GM23338 (cell line): ENCODE measurements at regions not wholly inside any gene's neighbourhood (a gene's known extent, or its start where the extent isn't known, plus 50 kb on each side); places are given as distances from the start of the nearest gene placed in this dataset.

Source experiments
- ATAC-seq: fragments of 200-7000 bp; cut with Tn5 transposase; 3 replicates; pipeline ENCODE4 v1.9.1; 2020
- DNase-seq: peaks from one replicate; pipeline ENCODE4 v3.0.0-alpha.2; 2015; ENCODE audit warnings: low spot score
- H2AFZ ChIP-seq: fragments of 200-600 bp; sonication (generic); 2 replicates; pipeline ENCODE4 v1.8.0; 2016; ENCODE audit warnings: antibody characterized with exemption, mild to moderate bottlenecking, moderate library complexity
- H3F3A ChIP-seq: fragments of 200-600 bp; sonication (generic); replicated peaks from 2 replicates; pipeline ENCODE4 v1.8.0; 2017; ENCODE audit warnings: antibody characterized with exemption, mixed run types, low read depth
- H3K27ac ChIP-seq: fragments of 200-600 bp; sonication (generic); 2 replicates; pipeline ENCODE4 v1.6.1; 2016; ENCODE audit warnings: low read depth
- H3K27me3 ChIP-seq: fragments of 200-600 bp; sonication (generic); 2 replicates; pipeline ENCODE4 v1.8.0; 2016; ENCODE audit warnings: mild to moderate bottlenecking, mixed run types, moderate library complexity; ENCODE audit not compliant: insufficient read depth
- H3K36me3 ChIP-seq: fragments of 200-600 bp; sonication (generic); 2 replicates; pipeline ENCODE4 v1.8.0; 2016; ENCODE audit warnings: mild to moderate bottlenecking; ENCODE audit not compliant: insufficient read depth
- H3K4me1 ChIP-seq: fragments of 200-600 bp; sonication (generic); 2 replicates; pipeline ENCODE4 v1.8.0; 2016; ENCODE audit warnings: mild to moderate bottlenecking, moderate library complexity; ENCODE audit not compliant: insufficient read depth
- H3K4me2 ChIP-seq: fragments of 200-600 bp; sonication (generic); 2 replicates; pipeline ENCODE4 v1.7.1; 2017; ENCODE audit warnings: mixed run types
- H3K4me3 ChIP-seq: fragments of 200-600 bp; sonication (generic); 2 replicates; pipeline ENCODE4 v1.6.1; 2016; ENCODE audit warnings: mixed run types
- H3K79me2 ChIP-seq: fragments of 200-600 bp; sonication (generic); replicated peaks from 2 replicates; pipeline ENCODE4 v1.8.0; 2017; ENCODE audit warnings: mild to moderate bottlenecking; ENCODE audit not compliant: insufficient read depth
- H3K9me2 ChIP-seq: fragments of 200-600 bp; sonication (generic); 2 replicates; pipeline ENCODE4 v1.8.0; 2017; ENCODE audit not compliant: insufficient read depth
- H4K20me1 ChIP-seq: fragments of 200-600 bp; sonication (generic); replicated peaks from 2 replicates; pipeline ENCODE4 v1.8.0; 2017; ENCODE audit warnings: mild to moderate bottlenecking; ENCODE audit not compliant: insufficient read depth
- H3K27ac Mint-ChIP-seq: 2 replicates; pipeline ENCODE4 v1.8.0; 2020; ENCODE audit warnings: inconsistent platforms, mild to moderate bottlenecking, moderate library complexity, mixed read lengths
- H3K27me3 Mint-ChIP-seq: 3 replicates; pipeline ENCODE4 v1.8.0; 2022; ENCODE audit warnings: low read depth, mild to moderate bottlenecking, moderate library complexity, mixed read lengths, inconsistent platforms; ENCODE audit not compliant: insufficient read depth, poor library complexity
- H3K36me3 Mint-ChIP-seq: 3 replicates; pipeline ENCODE4 v1.8.0; 2021; ENCODE audit warnings: low read depth, mild to moderate bottlenecking, inconsistent platforms, moderate library complexity, mixed read lengths
- H3K4me1 Mint-ChIP-seq: 3 replicates; pipeline ENCODE4 v1.8.0; 2020; ENCODE audit warnings: mild to moderate bottlenecking, inconsistent platforms, mixed read lengths
- H3K4me3 Mint-ChIP-seq: 3 replicates; pipeline ENCODE4 v1.8.0; 2021; ENCODE audit warnings: moderate library complexity, mild to moderate bottlenecking, inconsistent platforms, mixed read lengths
- H3K9me3 Mint-ChIP-seq: 3 replicates; pipeline ENCODE4 v1.8.0; 2020; ENCODE audit warnings: moderate library complexity, mild to moderate bottlenecking, inconsistent platforms, mixed read lengths
- CREB1 ChIP-seq: fragments of 250-450 bp; sonication (Bioruptor Pico); IDR thresholded peaks from 2 replicates; pipeline ENCODE4 v1.5.0; 2020; ENCODE audit warnings: low read depth, mild to moderate bottlenecking, moderate library complexity
- CTCF ChIP-seq, 2 experiments: fragments of 200-600 bp in 1 of 2; sonication (generic) in 1 of 2; conservative IDR thresholded peaks; 2 replicates each; pipeline versions ENCODE4 v1.5.1 to v1.6.1; 2016 to 2017; ENCODE audit warnings: antibody characterized with exemption in 2 of 2, low read depth in 2 of 2, mild to moderate bottlenecking in 2 of 2, moderate library complexity in 1 of 2
- EZH2 ChIP-seq: fragments of 200-600 bp; sonication (generic); IDR thresholded peaks from one replicate; pipeline ENCODE4 v1.8.0; 2017; ENCODE audit warnings: antibody characterized with exemption, mild to moderate bottlenecking, low read depth; ENCODE audit not compliant: unreplicated experiment
- EZH2phosphoT487 ChIP-seq: fragments of 200-600 bp; sonication (generic); IDR thresholded peaks from one replicate; pipeline ENCODE4 v1.8.1; 2018; ENCODE audit warnings: antibody characterized with exemption; ENCODE audit not compliant: unreplicated experiment
- NANOG ChIP-seq: IDR thresholded peaks from 2 replicates; pipeline ENCODE4 v1.6.1; 2016; ENCODE audit warnings: antibody characterized with exemption, borderline replicate concordance
- POLR2AphosphoS5 ChIP-seq: IDR thresholded peaks from 2 replicates; pipeline ENCODE4 v1.6.1; 2016; ENCODE audit warnings: antibody characterized with exemption, low read depth
- REST ChIP-seq: IDR thresholded peaks from one replicate; pipeline ENCODE4 v1.6.1; 2018; ENCODE audit warnings: antibody characterized with exemption; ENCODE audit not compliant: unreplicated experiment
- STAT1 ChIP-seq: IDR thresholded peaks from one replicate; pipeline ENCODE4 v1.6.1; 2016; ENCODE audit warnings: antibody characterized with exemption; ENCODE audit not compliant: unreplicated experiment
- ZNF114 ChIP-seq: fragments of 250-450 bp; sonication (Bioruptor Pico); IDR thresholded peaks from 2 replicates; pipeline ENCODE4 v1.5.0; 2020; ENCODE audit warnings: mild to moderate bottlenecking, moderate library complexity
- ZNF331 ChIP-seq: fragments of 250-450 bp; sonication (Bioruptor Pico); IDR thresholded peaks from 2 replicates; pipeline ENCODE4 v1.5.0; 2020; ENCODE audit warnings: low read depth, mild to moderate bottlenecking, moderate library complexity
- ZNF462 ChIP-seq: fragments of 250-450 bp; sonication (Bioruptor Pico); IDR thresholded peaks from 2 replicates; pipeline ENCODE4 v1.5.0; 2020; ENCODE audit warnings: mild to moderate bottlenecking, moderate library complexity

GRCh38 chrX:40394302-40394701 is 186.5 kb upstream of the ATP6AP2 start (continued):
- TF ChIP-seq ZNF462 (CRISPR knock-in tag) (no peak), EZH2phosphoT487 (no peak), NANOG (no peak), CREB1 (CRISPR knock-in tag) (no peak), STAT1 (no peak), CTCF (conservative IDR thresholded peaks at IDR 0.05; ENCODE audit: low read depth in 2 of 2) (no peak), POLR2AphosphoS5 (no peak)

- H3K4me1 Mint-ChIP-seq = no peaks in the 10 kb centered on the region
- H3K4me3 Mint-ChIP-seq = no peak overlapping the region
- no peak overlapping the region for H3K27ac Mint-ChIP-seq
- Histone ChIP-seq H3K27ac (no peak overlapping the region), H3K79me2 (no peaks in the 10 kb centered on the region), H3K36me3 (no peaks in the 10 kb centered on the region), H3K27me3 (no peaks in the 10 kb centered on the region), H3K9me2 (no peaks in the 10 kb centered on the region), H3K4me2 (no peak overlapping the region), H2AFZ (no peak overlapping the region), H3K4me1 (no peaks in the 10 kb centered on the region), H3K4me3 (no peak overlapping the region), H3F3A (no peaks in the 10 kb centered on the region), H4K20me1 (no peaks in the 10 kb centered on the region)
- no peaks in the 10 kb centered on the region for H3K27me3 Mint-ChIP-seq
- ATAC-seq (peak; percentile 60), DNase-seq (peak; percentile 33)
- H3K36me3 Mint-ChIP-seq = no peaks in the 10 kb centered on the region
- H3K9me3 Mint-ChIP-seq = peaks cover 3% of the 10 kb centered on the region; the same call in 1 of the 3 replicates
- TF ChIP-seq NANOG (no peak), ZNF114 (no peak), REST (no peak), EZH2phosphoT487 (no peak), CTCF (conservative IDR thresholded peaks at IDR 0.05; ENCODE audit: low read depth in 2 of 2) (no peak), ZNF331 (CRISPR knock-in tag) (no peak), EZH2 (no peak), STAT1 (no peak), POLR2AphosphoS5 (no peak), CREB1 (CRISPR knock-in tag) (no peak)
Measured at GRCh38 chrX:40392599-40392998, 188.2 kb upstream of the ATP6AP2 start.
